OCI-LY1 (cell line): ENCODE measurements at regions not wholly inside any gene's neighbourhood (a gene's known extent, or its start where the extent isn't known, plus 50 kb on each side); places are given as distances from the start of the nearest gene placed in this dataset.
"Not testable (repeated sequence)": the region's sequence is repeated elsewhere in the genome, so short reads cannot be mapped to it uniquely, and the experiment has no call there.

Experiments used
- H2AFZ ChIP-seq: fragments of 200-600 bp; sonication (generic), shearing (Covaris generic); 2 replicates; pipeline ENCODE4 v1.6.0; 2014; ENCODE audit warnings: antibody characterized with exemption, mild to moderate bottlenecking, low read length
- H3F3A ChIP-seq: fragments of 200-600 bp; sonication (generic), shearing (Covaris generic); 2 replicates; pipeline ENCODE4 v1.6.0; 2014; ENCODE audit warnings: mild to moderate bottlenecking, antibody characterized with exemption, low read length, moderate library complexity; ENCODE audit not compliant: insufficient read depth
- H3K27ac ChIP-seq: fragments of 200-600 bp; sonication (generic); 2 replicates; pipeline ENCODE4 v1.5.1; 2014; ENCODE audit warnings: low read length, mixed run types, mild to moderate bottlenecking, low read depth; ENCODE audit not compliant: poor library complexity, severe bottlenecking
- H3K27me3 ChIP-seq: fragments of 200-600 bp; sonication (generic); 2 replicates; pipeline ENCODE4 v1.6.0; 2014; ENCODE audit warnings: antibody characterized with exemption, mild to moderate bottlenecking, low read length, moderate library complexity; ENCODE audit not compliant: insufficient read depth
- H3K36me3 ChIP-seq: fragments of 200-600 bp; sonication (generic); 2 replicates; pipeline ENCODE4 v1.6.1; 2014; ENCODE audit warnings: mild to moderate bottlenecking, antibody characterized with exemption, low read length, moderate library complexity, mixed read lengths; ENCODE audit not compliant: insufficient read depth
- H3K4me1 ChIP-seq: fragments of 200-600 bp; sonication (generic); 2 replicates; pipeline ENCODE4 v1.5.1; 2014; ENCODE audit warnings: mild to moderate bottlenecking, low read length, moderate library complexity; ENCODE audit not compliant: insufficient read depth, severe bottlenecking
- H3K4me2 ChIP-seq: fragments of 200-600 bp; sonication (generic), shearing (Covaris generic); 2 replicates; pipeline ENCODE4 v1.6.1; 2014; ENCODE audit warnings: low read length
- H3K4me3 ChIP-seq: fragments of 200-600 bp; sonication (generic); 2 replicates; pipeline ENCODE4 v1.5.1; 2014; ENCODE audit warnings: low read length, low read depth, mild to moderate bottlenecking, mixed read lengths; ENCODE audit not compliant: poor library complexity, severe bottlenecking
- H3K79me2 ChIP-seq: fragments of 200-600 bp; shearing (Covaris generic); 2 replicates; pipeline ENCODE4 v1.6.1; 2016; ENCODE audit warnings: mixed run types, low read length, mixed read lengths; ENCODE audit not compliant: insufficient read depth
- H3K9ac ChIP-seq: fragments of 200-600 bp; sonication (generic), shearing (Covaris generic); 2 replicates; pipeline ENCODE4 v1.6.1; 2014; ENCODE audit warnings: mild to moderate bottlenecking, low read length, mixed read lengths
- H3K9me2 ChIP-seq: fragments of 200-600 bp; sonication (generic), shearing (Covaris generic); 2 replicates; pipeline ENCODE4 v1.6.1; 2014; ENCODE audit warnings: low read depth, mild to moderate bottlenecking, low read length, mixed read lengths
- H3K9me3 ChIP-seq: fragments of 200-600 bp; shearing (Covaris generic); 2 replicates; pipeline ENCODE4 v1.6.1; 2014; ENCODE audit warnings: low read length, mixed read lengths
- H4K20me1 ChIP-seq: fragments of 200-600 bp; sonication (generic), shearing (Covaris generic); 2 replicates; pipeline ENCODE4 v1.6.0; 2016; ENCODE audit warnings: mild to moderate bottlenecking, low read length; ENCODE audit not compliant: insufficient read depth
- CTCF ChIP-seq: fragments of 200-600 bp; sonication (generic), shearing (Covaris generic); IDR thresholded peaks from 2 replicates; pipeline ENCODE4 v1.5.1; 2017; ENCODE audit warnings: mild to moderate bottlenecking, antibody characterized with exemption, low read length, moderate library complexity, mixed read lengths
- EZH2 ChIP-seq: fragments of 200-600 bp; sonication (generic), shearing (Covaris generic); IDR thresholded peaks from 2 replicates; pipeline ENCODE4 v1.8.0; 2017; ENCODE audit warnings: borderline replicate concordance, mixed run types, mild to moderate bottlenecking, antibody characterized with exemption, low read length, moderate library complexity, mixed read lengths

- TF ChIP-seq CTCF (no peak), EZH2 (no peak)
- Histone ChIP-seq H3K9me2 (no peaks in the 10 kb centered on the region), H3F3A (no peaks in the 10 kb centered on the region), H3K36me3 (no peaks in the 10 kb centered on the region), H2AFZ (no peak overlapping the region), H3K27me3 (no peaks in the 10 kb centered on the region), H3K79me2 (no peaks in the 10 kb centered on the region), H3K27ac (no peak overlapping the region), H3K4me1 (no peaks in the 10 kb centered on the region), H3K9me3 (no peaks in the 10 kb centered on the region), H4K20me1 (no peaks in the 10 kb centered on the region), H3K9ac (no peak overlapping the region), H3K4me3 (no peak overlapping the region), H3K4me2 (no peak overlapping the region)
Measured at GRCh38 chr15:57797110-57797509, 90.6 kb downstream of the POLR2M start.

GRCh38 chr15:57797568-57798267 is 91.2 kb downstream of the POLR2M start:
- Histone ChIP-seq H3K9me3 (no peaks in the 10 kb centered on the region), H3K27ac (no peak overlapping the region), H3F3A (no peaks in the 10 kb centered on the region), H3K9me2 (no peaks in the 10 kb centered on the region), H3K4me2 (no peak overlapping the region), H3K9ac (no peak overlapping the region), H3K4me1 (no peaks in the 10 kb centered on the region), H3K79me2 (no peaks in the 10 kb centered on the region), H3K4me3 (no peak overlapping the region), H3K36me3 (no peaks in the 10 kb centered on the region), H3K27me3 (no peaks in the 10 kb centered on the region), H4K20me1 (no peaks in the 10 kb centered on the region), H2AFZ (no peak overlapping the region)
- TF ChIP-seq CTCF, result no peak
- no peak for TF ChIP-seq EZH2

- H2AFZ ChIP-seq, result no peak overlapping the region
- H3K9me2 ChIP-seq, result no peaks in the 10 kb centered on the region
- no peaks in the 10 kb centered on the region for H3K9me3 ChIP-seq
- H3K4me2 ChIP-seq, result no peak overlapping the region
- H3K4me3 ChIP-seq, result no peak overlapping the region
- H3K4me1 ChIP-seq, result no peaks in the 10 kb centered on the region
- H3K79me2 ChIP-seq, result no peaks in the 10 kb centered on the region
- no peaks in the 10 kb centered on the region for H3K36me3 ChIP-seq
- H3F3A ChIP-seq, result no peaks in the 10 kb centered on the region
- no peak overlapping the region for H3K27ac ChIP-seq
- TF ChIP-seq EZH2 (no peak), CTCF (no peak)
- no peaks in the 10 kb centered on the region for H3K27me3 ChIP-seq
- no peak overlapping the region for H3K9ac ChIP-seq
- H4K20me1 ChIP-seq, result no peaks in the 10 kb centered on the region
Measured at GRCh38 chr15:57806003-57806402, 99.5 kb downstream of the POLR2M start.

GRCh38 chr15:57809285-57809684 is 102.8 kb downstream of the POLR2M start:
- H3K4me1 ChIP-seq, result not testable (repeated sequence)

More at GRCh38 chr15:57809285-57809684, 102.8 kb downstream of the POLR2M start:
- H3K9me2 ChIP-seq, H2AFZ ChIP-seq, H4K20me1 ChIP-seq, H3K36me3 ChIP-seq, H3K4me2 ChIP-seq, H3K27ac ChIP-seq, H3K4me3 ChIP-seq, H3K27me3 ChIP-seq, H3K9ac ChIP-seq, H3F3A ChIP-seq, H3K9me3 ChIP-seq, H3K79me2 ChIP-seq: not testable (repeated sequence)
